Mesothelial cell of epicardium (in vitro differentiated cells): ENCODE measurements at regions not wholly inside any gene's neighbourhood (a gene's known extent, or its start where the extent isn't known, plus 50 kb on each side); places are given as distances from the start of the nearest gene placed in this dataset.

ENCODE experiments used
- DNase-seq, 2 experiments: peaks; one replicate each; pipeline ENCODE4 v3.0.0; 2021; ENCODE audit warnings: low spot score in 2 of 2; ENCODE audit not compliant: unreplicated experiment in 2 of 2
- H3K27ac Mint-ChIP-seq: 2 replicates; pipeline ENCODE4 v1.8.0; 2021; ENCODE audit warnings: mixed read lengths
- H3K27me3 Mint-ChIP-seq: 2 replicates; pipeline ENCODE4 v1.8.0; 2021; ENCODE audit warnings: low read depth, mixed read lengths
- H3K36me3 Mint-ChIP-seq: 2 replicates; pipeline ENCODE4 v1.8.0; 2021; ENCODE audit warnings: mixed read lengths
- H3K4me1 Mint-ChIP-seq: 2 replicates; pipeline ENCODE4 v1.8.0; 2021; ENCODE audit warnings: mixed read lengths
- H3K4me3 Mint-ChIP-seq: 2 replicates; pipeline ENCODE4 v1.8.0; 2021; ENCODE audit warnings: mild to moderate bottlenecking, moderate library complexity, mixed read lengths
- H3K9me3 Mint-ChIP-seq: 2 replicates; pipeline ENCODE4 v1.8.0; 2021; ENCODE audit warnings: mixed read lengths
- CTCF ChIP-seq: fragments of 200-600 bp; sonication (generic); IDR thresholded peaks from one replicate; pipeline ENCODE4 v1.5.0; 2021; ENCODE audit warnings: antibody characterized with exemption; ENCODE audit not compliant: unreplicated experiment

DNA sequence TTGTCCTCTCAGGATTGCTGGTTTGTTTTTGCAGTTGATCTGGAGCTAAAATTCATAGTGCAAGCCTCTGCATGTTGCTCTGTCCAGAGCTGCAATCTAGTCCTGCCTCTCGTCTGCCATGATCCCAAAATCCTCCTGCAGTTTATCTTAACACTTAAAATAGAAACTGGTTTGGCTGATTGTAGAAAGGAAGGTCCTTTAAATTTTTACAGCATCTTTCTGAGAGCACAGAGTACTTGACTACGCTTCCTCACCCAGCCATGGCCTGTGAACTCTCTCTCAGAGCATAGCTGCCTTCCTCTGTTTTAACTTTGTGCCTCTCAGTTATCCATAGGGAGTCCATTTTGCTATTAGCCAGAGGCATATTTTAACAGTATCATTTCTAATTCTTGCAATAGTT is 877.1 kb downstream of the C12orf50 start:
- peaks cover 12% of the 10 kb centered on the region for H3K4me1 Mint-ChIP-seq
- no peak overlapping the region for H3K4me3 Mint-ChIP-seq
- H3K36me3 Mint-ChIP-seq: peaks cover 3% of the 10 kb centered on the region
- peaks cover 31% of the 10 kb centered on the region for H3K9me3 Mint-ChIP-seq
- H3K27me3 Mint-ChIP-seq: no peaks in the 10 kb centered on the region
- no peak for TF ChIP-seq CTCF
- no peak for DNase-seq
- H3K27ac Mint-ChIP-seq: no peak overlapping the region

GRCh38 chr12:87150969-87151662 is 878.1 kb downstream of the C12orf50 start:
- peaks cover 12% of the 10 kb centered on the region for H3K4me1 Mint-ChIP-seq

DNA sequence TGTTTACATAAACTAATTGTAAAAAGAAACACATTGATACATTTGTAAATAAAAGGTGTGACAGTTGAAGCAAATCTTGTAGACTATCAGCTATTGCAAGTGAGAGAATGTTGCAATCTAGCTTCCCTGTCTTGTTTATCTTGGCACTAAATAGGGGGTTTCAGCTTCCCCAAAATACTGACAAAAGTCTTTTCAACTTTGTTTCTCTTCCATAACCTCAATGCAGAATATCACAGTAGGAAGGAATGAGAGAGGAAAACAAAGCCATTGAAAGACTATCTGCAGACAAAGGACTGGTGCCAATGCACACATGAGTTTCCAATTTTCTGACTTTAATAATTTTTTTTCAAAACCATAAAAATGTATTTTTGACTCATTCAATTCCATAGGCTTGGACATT is 886.2 kb upstream of the MGAT4C start:
- no peak for DNase-seq
- peaks cover 29% of the 10 kb centered on the region for H3K9me3 Mint-ChIP-seq
- no peak overlapping the region for H3K27ac Mint-ChIP-seq
- H3K36me3 Mint-ChIP-seq: no peaks in the 10 kb centered on the region
- H3K4me1 Mint-ChIP-seq: peaks cover 7% of the 10 kb centered on the region
- H3K4me3 Mint-ChIP-seq: no peak overlapping the region
- no peak for TF ChIP-seq CTCF
- no peaks in the 10 kb centered on the region for H3K27me3 Mint-ChIP-seq

More at GRCh38 chr12:87150969-87151662, 878.1 kb downstream of the C12orf50 start:
- H3K27me3 Mint-ChIP-seq: no peaks in the 10 kb centered on the region
- peaks cover 34% of the 10 kb centered on the region for H3K9me3 Mint-ChIP-seq
- peaks cover 3% of the 10 kb centered on the region for H3K36me3 Mint-ChIP-seq
- no peak for DNase-seq
- no peak overlapping the region for H3K4me3 Mint-ChIP-seq
- TF ChIP-seq CTCF: no peak
- H3K27ac Mint-ChIP-seq: no peak overlapping the region

- no peak overlapping the region for H3K4me3 Mint-ChIP-seq
- TF ChIP-seq CTCF: no peak
- no peak overlapping the region for H3K27ac Mint-ChIP-seq
- no peaks in the 10 kb centered on the region for H3K27me3 Mint-ChIP-seq
- peaks cover 3% of the 10 kb centered on the region for H3K36me3 Mint-ChIP-seq
- peaks cover 29% of the 10 kb centered on the region for H3K9me3 Mint-ChIP-seq
- no peak for DNase-seq
- peaks cover 15% of the 10 kb centered on the region for H3K4me1 Mint-ChIP-seq
These were observed 884.9 kb upstream of the MGAT4C start for GRCh38 chr12:87141091-87141490.

DNA sequence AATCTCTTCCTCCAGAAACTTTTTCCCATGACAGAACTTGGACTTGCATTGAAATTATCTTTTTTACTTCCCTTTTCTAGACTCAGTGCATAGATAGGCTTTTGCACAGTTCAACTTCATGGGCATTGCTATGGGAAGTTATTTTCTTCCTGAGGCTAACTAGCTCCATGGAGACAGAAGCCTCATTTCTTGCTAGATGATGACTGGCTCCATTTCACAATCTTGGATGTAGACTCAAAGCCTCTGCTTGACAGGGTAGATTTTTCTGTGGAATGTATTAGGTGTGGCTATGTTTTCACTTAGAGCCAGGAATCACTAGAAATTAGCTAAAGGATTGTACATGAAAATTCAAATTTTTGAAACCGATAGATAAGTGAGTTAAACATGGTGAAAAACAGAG is 884.1 kb upstream of the MGAT4C start:
- H3K27ac Mint-ChIP-seq: no peak overlapping the region
- no peak for TF ChIP-seq CTCF

More for the DNA sequence above, 884.1 kb upstream of the MGAT4C start:
- H3K4me1 Mint-ChIP-seq: peaks cover 22% of the 10 kb centered on the region
- H3K27me3 Mint-ChIP-seq: no peaks in the 10 kb centered on the region
- DNase-seq: no peak
- peaks cover 29% of the 10 kb centered on the region for H3K9me3 Mint-ChIP-seq
- peaks cover 3% of the 10 kb centered on the region for H3K36me3 Mint-ChIP-seq
- H3K4me3 Mint-ChIP-seq: no peak overlapping the region
